GM06990 (cell line): ENCODE measurements at regions not wholly inside any gene's neighbourhood (a gene's known extent, or its start where the extent isn't known, plus 50 kb on each side); places are given as distances from the start of the nearest gene placed in this dataset.

Experiments used
- DNase-seq: peaks from one replicate; pipeline ENCODE4 v3.0.0-alpha.2; 2011; ENCODE audit not compliant: insufficient read length; ENCODE audit errors: extremely low read depth
- H3K27me3 ChIP-seq: replicated peaks from 2 replicates; pipeline ENCODE4 v1.6.0; 2011; ENCODE audit warnings: low read length; ENCODE audit not compliant: control insufficient read depth, insufficient read depth
- H3K36me3 ChIP-seq: 2 replicates; pipeline ENCODE4 v1.5.1; 2011; ENCODE audit warnings: low read length; ENCODE audit not compliant: control insufficient read depth, insufficient read depth
- H3K4me3 ChIP-seq: replicated peaks from 2 replicates; pipeline ENCODE4 v1.5.1; 2011; ENCODE audit warnings: low read depth, mild to moderate bottlenecking, control low read depth, low read length
- TF ChIP-seq, protein P1 (sequence below): IDR thresholded peaks from 2 replicates; pipeline ENCODE4 v1.5.1; 2011; ENCODE audit warnings: low read length, control low read depth, mild to moderate bottlenecking, inconsistent platforms; ENCODE audit not compliant: insufficient read depth, poor library complexity, severe bottlenecking

DNA sequence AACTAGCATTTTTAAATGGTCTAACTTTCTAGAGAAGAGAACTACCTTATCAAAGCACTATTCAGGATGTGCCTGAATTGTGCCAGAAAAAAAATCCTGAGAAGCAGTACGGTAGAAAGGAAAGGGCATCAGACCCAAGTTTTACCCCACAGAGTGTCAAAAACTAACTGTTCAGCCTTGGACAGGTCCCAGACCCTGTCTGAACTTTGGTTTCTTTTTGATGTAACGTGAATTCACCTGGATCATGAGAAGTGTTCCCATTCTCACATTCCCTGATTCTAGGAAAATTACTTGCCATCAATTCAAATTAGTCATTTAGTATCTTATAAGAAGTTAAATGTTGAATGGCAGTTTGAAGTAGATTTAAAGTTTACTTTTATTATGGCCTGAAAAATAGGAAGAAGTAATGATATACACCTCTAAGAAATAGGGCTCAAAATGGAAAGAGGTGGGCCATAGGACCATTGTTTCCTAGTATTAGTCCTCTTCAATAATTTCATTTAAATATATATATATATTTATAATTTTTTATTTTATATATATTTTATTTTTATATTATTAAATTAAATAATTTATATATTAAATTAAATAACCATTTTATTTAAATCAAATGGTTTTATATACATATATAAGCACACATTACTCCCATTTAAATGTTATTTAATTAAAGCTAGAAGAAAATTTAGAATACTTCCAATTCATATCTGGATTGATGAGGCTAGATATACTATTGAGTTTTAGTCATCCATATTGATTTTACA, 181.9 kb upstream of the PPARGC1A start:
- Histone ChIP-seq H3K27me3 (no peaks in the 10 kb centered on the region), H3K36me3 (no peaks in the 10 kb centered on the region), H3K4me3 (no peak overlapping the region)
- no peak for DNase-seq
- TF ChIP-seq, protein P1, sequence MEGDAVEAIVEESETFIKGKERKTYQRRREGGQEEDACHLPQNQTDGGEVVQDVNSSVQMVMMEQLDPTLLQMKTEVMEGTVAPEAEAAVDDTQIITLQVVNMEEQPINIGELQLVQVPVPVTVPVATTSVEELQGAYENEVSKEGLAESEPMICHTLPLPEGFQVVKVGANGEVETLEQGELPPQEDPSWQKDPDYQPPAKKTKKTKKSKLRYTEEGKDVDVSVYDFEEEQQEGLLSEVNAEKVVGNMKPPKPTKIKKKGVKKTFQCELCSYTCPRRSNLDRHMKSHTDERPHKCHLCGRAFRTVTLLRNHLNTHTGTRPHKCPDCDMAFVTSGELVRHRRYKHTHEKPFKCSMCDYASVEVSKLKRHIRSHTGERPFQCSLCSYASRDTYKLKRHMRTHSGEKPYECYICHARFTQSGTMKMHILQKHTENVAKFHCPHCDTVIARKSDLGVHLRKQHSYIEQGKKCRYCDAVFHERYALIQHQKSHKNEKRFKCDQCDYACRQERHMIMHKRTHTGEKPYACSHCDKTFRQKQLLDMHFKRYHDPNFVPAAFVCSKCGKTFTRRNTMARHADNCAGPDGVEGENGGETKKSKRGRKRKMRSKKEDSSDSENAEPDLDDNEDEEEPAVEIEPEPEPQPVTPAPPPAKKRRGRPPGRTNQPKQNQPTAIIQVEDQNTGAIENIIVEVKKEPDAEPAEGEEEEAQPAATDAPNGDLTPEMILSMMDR: no peak

DNA sequence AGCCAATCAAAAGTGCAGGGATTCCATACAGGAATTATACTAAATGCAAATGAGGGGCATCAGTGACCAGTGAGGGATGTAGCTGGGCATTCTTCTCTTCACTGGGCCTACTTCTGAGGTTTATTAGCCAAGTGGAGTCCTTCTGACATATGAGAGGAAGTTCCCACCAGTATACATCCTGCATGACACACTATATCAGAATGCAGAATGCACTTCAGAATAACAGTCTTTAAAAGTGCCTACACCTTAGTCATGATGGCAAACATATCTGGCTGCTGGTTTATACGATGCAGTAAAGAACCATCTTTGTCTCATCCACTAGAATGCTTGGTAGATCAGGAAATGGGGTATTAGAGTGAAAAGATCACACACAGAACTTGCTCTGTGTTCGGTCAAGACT, 180.3 kb upstream of the PPARGC1A start:
- Histone ChIP-seq H3K36me3 (no peaks in the 10 kb centered on the region), H3K4me3 (no peak overlapping the region), H3K27me3 (no peaks in the 10 kb centered on the region)
- no peak for DNase-seq
- TF ChIP-seq, protein P1: no peak

DNA sequence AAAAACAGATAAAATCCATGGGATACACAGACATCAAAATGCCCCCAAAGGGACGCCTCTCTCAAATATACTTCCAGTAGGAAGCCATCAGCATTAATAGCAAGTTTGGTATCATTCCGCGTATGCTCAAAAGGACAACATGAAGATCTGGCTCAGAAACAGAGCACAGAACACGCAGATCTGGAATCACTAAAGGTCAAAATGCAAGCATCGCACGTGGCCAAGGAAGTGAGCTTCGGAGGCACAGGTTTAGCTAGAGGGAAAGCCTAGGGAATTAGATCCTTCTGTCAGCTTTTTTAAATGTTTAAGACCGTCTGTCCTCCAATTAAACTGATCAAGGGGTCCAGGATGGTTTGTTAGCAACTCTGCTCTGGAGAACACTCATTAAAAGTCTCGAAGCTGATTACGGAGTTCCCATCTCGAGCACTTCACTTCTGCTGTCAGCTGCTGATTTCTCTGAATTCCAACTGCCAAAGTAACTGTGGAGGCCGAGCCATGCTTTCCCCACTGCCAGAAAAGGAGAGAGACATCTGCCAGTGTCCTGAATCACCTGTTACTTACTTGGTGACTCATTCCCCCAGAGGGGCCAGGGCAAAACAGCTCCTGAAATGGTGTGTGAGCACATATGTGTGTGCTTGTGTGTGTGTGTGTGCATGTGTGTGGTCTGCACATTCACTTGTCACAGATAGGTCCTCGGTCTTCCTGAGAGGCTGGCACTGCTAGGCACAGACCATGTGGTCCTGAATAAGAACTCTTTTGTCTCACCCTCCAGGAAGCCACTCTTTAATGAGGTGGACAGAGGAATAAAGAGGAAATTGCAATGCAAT, 177.7 kb upstream of the PPARGC1A start:
- TF ChIP-seq, protein P1: no peak
- Histone ChIP-seq H3K36me3 (no peaks in the 10 kb centered on the region), H3K4me3 (no peak overlapping the region), H3K27me3 (no peaks in the 10 kb centered on the region)
- DNase-seq: no peak

DNA sequence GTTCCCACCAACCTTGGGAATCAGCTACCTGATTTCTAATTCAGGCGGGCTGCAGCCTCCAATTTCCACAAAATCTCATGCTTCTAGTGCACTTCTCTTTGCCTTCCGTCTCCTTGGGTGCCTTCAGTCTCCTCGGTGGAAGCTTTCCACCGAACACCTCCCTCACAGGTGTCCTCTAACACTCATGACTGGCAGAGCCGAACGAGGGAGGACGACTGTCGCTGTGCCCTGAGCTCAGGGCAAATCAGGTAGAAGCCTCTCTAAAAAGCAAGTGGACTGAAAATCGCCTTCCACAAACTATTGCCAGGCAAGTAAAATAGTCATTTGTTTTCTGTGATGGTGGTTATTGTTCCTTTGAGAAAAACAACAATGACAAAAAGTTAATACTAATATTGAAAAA, 176.1 kb upstream of the PPARGC1A start:
- H3K4me3 ChIP-seq: no peak overlapping the region
- H3K36me3 ChIP-seq: no peaks in the 10 kb centered on the region
- H3K27me3 ChIP-seq: no peaks in the 10 kb centered on the region
- DNase-seq: no peak
- TF ChIP-seq, protein P1: no peak

DNA sequence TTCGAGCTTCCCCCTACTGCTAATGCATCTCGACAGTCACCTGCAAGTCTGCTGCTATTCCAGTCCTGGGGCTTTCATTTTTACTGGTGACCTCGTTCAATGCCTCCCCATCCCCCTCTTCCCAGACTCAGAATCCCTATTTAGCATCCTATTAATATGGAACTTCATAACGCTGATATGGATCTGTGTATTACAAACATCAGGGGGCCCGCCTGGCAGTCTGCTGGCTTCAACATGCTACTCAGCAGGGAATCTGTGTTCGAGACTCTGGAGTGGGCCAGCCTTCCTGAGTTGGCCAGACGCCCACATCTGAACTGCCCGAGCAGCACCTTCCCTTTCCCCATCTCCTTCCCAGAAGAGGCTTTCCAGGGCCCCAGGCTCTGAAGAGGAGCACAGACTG, 173.9 kb upstream of the PPARGC1A start:
- DNase-seq: no peak
- Histone ChIP-seq H3K36me3 (no peaks in the 10 kb centered on the region), H3K27me3 (no peaks in the 10 kb centered on the region), H3K4me3 (no peak overlapping the region)
- TF ChIP-seq, protein P1: no peak
